HFF-Myc (cell line): ENCODE measurements at regions not wholly inside any gene's neighbourhood (a gene's known extent, or its start where the extent isn't known, plus 50 kb on each side); places are given as distances from the start of the nearest gene placed in this dataset.
A peak's percentile ranks its signal among the peaks of the same experiment; 100 is the strongest.
"Not testable (repeated sequence)": the region's sequence is repeated elsewhere in the genome, so short reads cannot be mapped to it uniquely, and the experiment has no call there.

Source experiments
- DNase-seq: peaks from one replicate; pipeline ENCODE4 v3.0.0-alpha.2; 2011; ENCODE audit warnings: low read depth; ENCODE audit errors: extremely low read depth
- H3K4me3 ChIP-seq: replicated peaks from 2 replicates; pipeline ENCODE4 v1.5.1; 2011; ENCODE audit warnings: low read depth, mild to moderate bottlenecking, control low read depth, low read length
- TF ChIP-seq, protein P1 (sequence below): IDR thresholded peaks from 2 replicates; pipeline ENCODE4 v1.5.1; 2012; ENCODE audit warnings: mild to moderate bottlenecking, low read depth, low read length, control low read depth; ENCODE audit errors: missing control alignments

DNA sequence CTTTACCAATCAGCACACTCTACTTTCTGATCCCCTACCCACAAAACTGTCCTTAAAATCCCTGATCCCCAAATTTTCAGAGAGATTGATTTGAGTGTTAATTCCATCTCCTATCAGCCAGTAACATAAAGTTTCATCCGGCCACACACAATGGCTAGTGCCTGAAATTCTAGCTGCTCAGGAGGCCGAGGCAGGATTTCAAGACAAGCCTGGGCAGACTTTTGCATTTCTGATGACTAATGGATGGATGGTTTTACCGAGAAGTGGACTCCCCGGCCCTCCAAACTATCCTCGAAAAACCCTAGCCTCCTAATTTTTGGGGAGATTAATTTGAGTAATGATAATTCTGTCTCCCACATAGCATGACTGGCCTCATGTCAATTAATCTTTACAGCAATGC, 269.8 kb upstream of the POU1F1 start:
- TF ChIP-seq, protein P1, sequence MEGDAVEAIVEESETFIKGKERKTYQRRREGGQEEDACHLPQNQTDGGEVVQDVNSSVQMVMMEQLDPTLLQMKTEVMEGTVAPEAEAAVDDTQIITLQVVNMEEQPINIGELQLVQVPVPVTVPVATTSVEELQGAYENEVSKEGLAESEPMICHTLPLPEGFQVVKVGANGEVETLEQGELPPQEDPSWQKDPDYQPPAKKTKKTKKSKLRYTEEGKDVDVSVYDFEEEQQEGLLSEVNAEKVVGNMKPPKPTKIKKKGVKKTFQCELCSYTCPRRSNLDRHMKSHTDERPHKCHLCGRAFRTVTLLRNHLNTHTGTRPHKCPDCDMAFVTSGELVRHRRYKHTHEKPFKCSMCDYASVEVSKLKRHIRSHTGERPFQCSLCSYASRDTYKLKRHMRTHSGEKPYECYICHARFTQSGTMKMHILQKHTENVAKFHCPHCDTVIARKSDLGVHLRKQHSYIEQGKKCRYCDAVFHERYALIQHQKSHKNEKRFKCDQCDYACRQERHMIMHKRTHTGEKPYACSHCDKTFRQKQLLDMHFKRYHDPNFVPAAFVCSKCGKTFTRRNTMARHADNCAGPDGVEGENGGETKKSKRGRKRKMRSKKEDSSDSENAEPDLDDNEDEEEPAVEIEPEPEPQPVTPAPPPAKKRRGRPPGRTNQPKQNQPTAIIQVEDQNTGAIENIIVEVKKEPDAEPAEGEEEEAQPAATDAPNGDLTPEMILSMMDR: no peak
- no peak for DNase-seq
- no peak overlapping the region for H3K4me3 ChIP-seq

DNA sequence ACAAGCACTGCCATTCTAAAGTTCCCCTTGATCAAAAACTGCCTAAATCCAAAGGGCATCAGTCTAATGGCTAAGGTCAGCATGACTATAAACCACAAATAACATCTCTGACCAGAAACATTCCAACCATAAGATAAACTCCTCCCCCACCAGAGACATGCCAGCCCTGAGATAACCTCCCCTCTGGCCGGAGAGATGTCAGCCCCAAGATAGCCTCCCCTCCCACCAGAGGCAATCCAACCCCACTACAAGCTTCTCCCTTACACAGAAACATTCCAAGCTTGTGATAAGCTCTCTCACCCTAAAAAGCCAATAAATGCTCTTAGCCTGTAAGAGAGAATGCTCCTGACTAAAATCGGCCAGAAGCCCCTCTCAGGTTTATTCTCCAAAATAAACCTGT, 267.0 kb upstream of the POU1F1 start:
- not testable (repeated sequence) for DNase-seq, H3K4me3 ChIP-seq

DNA sequence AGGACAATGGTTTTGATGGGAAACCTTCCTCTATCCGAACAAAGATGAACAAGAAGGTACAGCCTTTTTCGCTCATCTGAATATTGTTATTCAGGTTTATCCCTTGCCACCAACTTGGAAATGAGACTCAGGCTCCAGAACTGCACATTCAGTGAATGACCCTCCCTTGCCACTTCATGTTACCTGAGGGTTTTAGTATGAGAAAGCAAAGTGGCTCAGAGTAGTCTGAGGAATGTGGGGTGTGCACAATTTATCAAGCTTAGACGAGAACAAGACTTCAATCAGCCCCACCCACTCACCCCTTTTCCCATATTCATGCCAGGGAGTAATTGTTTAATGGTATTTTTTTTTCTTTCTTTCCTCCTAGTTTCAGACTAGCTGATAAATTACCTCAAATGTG, 265.3 kb upstream of the POU1F1 start:
- TF ChIP-seq, protein P1: no peak
- no peak overlapping the region for H3K4me3 ChIP-seq
- no peak for DNase-seq

DNA sequence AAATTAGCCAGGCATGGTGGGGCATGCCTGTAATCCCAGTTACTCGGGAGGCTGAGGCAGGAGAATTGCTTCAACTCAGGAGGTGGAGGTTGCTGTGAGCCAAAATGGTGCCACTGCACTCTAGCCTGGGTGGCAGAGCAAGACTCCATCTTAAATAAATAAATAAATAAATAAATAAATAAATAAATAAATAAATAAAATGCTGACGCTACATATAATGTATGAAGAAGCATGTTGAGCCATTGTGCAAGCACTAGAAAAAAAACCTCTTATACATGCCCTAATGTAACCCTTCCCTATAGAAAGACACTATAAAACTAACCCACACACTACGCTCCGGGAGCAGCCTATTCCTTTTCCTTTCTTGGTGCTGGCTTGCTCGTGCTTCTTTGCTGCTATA, 262.3 kb upstream of the POU1F1 start:
- H3K4me3 ChIP-seq, DNase-seq: not testable (repeated sequence)

DNA sequence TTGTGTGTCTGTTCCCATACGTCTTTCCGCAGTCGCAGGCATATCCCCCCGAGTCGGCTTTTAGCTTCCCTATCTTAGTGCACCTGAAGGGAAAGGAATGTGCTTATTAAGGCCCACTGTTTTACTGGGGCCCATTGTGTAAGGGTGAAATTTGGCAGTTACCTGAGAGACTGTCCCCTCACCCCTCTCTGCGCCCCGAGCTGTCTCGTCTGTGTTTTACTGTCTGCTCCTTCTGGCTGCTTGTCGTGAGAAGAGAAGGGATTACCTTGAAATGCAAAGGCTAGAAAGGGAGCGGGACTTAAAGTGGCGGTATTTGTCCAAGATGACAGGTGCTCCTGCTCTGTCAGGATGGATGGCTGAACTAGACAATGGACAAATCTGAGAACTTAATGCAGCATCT, 233.0 kb upstream of the POU1F1 start:
- TF ChIP-seq, protein P1: no peak
- H3K4me3 ChIP-seq: no peak overlapping the region
- DNase-seq: no peak

DNA sequence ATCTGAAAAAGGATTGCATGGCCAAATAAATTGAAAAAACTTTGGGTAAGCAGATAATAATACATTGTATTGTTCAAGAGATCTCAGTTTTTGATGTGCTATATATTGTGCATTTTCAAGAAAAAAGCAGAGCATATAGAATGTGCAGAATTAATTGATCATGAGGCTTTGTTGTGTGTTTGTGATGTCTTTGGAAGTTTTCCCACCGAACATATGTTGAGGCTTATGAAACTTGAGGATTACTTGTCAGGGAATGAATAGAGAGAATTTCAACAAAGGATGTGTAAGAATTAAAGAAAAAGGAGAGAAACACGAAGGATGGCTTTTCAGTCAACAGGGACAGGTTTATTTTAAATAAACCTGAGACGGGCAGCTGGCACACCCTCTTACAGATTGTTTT, 232.5 kb upstream of the POU1F1 start:
- DNase-seq: no peak
- TF ChIP-seq, protein P1: no peak
- H3K4me3 ChIP-seq: no peak overlapping the region

DNA sequence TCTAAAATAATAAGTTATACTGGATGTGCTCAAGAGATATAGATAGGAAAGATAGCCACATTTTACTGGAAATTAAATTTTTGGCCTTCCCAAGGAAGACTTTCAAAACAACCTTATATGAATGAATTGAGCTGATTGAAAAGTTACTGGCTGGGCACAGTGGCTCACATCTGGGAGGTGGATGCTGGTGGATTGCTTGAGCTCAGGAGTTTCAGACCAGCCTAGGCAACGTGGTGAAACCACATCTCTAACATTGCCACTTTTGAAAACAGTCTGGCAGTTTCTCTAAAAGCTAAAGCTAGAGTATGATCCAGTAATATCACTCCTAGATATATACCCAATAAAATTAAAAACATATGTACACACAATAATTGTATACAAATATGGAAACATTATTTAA, 231.4 kb upstream of the POU1F1 start:
- no peak for DNase-seq
- H3K4me3 ChIP-seq: no peak overlapping the region
- TF ChIP-seq, protein P1: no peak

DNA sequence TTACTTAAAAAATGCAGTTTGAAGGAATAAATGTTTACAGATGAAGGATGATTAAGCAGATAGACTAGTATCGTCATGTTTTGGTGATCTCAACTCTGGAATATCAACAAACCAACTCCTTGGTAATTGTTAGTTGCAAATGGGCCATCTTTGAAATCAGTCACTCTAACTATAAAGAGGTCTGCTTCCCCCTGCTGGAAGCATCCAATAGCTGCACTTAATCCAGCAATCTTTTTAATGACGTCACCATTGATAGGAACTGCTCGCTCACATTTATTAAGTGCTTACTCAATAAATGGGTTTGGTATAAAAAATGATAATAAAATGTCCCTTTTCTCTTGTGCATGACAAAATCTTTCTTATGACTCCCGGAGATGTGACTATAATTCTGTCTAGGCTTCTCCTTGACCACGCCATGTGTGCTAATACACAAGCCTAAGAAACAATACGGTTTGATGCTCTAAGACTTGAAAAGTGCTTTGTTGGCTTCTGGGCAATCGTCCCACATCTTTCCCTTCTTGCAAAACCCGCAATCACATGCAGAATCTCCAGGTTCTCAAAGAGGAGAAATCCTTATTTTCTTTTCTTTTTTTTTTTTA, 227.6 kb upstream of the POU1F1 start:
- no peak overlapping the region for H3K4me3 ChIP-seq
- TF ChIP-seq, protein P1: peak; percentile 72
- DNase-seq: peak; percentile 32
